Tibial nerve (tissue), 4 donors: ENCODE measurements at regions not wholly inside any gene's neighbourhood (a gene's known extent, or its start where the extent isn't known, plus 50 kb on each side); places are given as distances from the start of the nearest gene placed in this dataset.

ENCODE experiments used
- CTCF ChIP-seq, 5 experiments: fragments of 200-600 bp in 3 of 5; fragments of 450-650 bp in 2 of 5; sonication (generic) in 3 of 5; IDR thresholded peaks; one replicate each; pipeline ENCODE4 v1.5.1; 2016 to 2019; ENCODE audit warnings: antibody characterized with exemption in 5 of 5, mild to moderate bottlenecking in 3 of 5, moderate library complexity in 2 of 5
- EP300 ChIP-seq, 2 donors: sonication (generic); formaldehyde crosslinking; IDR thresholded peaks; one replicate each; pipeline ENCODE4 v1.6.1; 2017; ENCODE audit warnings: antibody characterized with exemption in 2 of 2, mild to moderate bottlenecking in 1 of 2
- POLR2A ChIP-seq, 2 donors: fragments of 450-650 bp; IDR thresholded peaks; one replicate each; pipeline ENCODE4 v1.6.1; 2017; ENCODE audit warnings: antibody characterized with exemption in 2 of 2, mild to moderate bottlenecking in 2 of 2, moderate library complexity in 2 of 2

DNA sequence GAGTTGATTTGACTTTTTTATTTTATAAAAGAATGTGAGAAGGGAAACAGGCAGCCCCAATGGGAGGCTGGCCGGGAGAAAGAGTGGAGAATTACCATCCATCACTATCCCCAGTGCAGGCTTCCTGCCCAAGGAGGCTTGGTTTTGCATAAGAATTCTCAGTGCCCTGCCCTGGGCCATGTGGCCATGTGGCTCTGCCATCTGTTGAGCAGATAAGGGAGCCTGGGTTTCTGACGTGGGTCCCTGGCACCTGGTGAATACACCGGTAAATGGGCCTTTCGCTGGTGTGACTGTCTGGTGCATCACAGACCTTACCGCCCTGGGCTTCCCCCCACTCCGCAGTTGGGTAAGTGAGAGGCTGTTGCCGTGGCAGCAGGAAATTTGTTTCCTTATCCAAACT lies 54.5 kb upstream of the TMEM163 start:
- TF ChIP-seq CTCF (IDR thresholded peaks at IDR 0.05), result no peak
- no peak for TF ChIP-seq POLR2A (IDR thresholded peaks at IDR 0.05)
- no peak for TF ChIP-seq EP300 (IDR thresholded peaks at IDR 0.05)
